ENCODE measurements at regions not wholly inside any gene's neighbourhood (a gene's known extent, or its start where the extent isn't known, plus 50 kb on each side); places are given as distances from the start of the nearest gene placed in this dataset.
A peak's percentile ranks its signal among the peaks of the same experiment; 100 is the strongest.

DNA sequence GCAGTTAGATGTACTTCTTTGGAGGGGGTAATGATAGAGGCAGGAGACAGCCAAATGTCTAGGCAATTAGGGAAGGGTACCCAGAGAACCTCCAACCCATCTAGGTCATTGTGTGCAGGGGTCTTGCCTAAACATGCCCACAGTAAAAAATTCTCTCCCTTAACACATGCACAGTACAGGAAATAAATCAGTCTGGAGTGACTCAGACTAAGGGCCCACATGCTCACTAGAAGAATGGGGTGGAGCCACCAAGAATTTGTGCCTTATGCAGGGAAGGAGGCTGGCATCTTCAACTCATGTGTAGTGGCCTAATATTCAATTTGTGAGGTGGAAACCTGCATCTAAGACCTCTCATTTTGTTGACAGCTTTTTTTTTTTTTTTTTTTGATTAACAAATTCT lies 945.3 kb upstream of the GRIA3 start:
- Histone ChIP-seq H2BK120ac (ENCODE audit: insufficient read depth, low read length, poor library complexity) (peak overlapping the region; percentile 76), H2AK5ac (ENCODE audit: low read length) (no peak overlapping the region)

DNA sequence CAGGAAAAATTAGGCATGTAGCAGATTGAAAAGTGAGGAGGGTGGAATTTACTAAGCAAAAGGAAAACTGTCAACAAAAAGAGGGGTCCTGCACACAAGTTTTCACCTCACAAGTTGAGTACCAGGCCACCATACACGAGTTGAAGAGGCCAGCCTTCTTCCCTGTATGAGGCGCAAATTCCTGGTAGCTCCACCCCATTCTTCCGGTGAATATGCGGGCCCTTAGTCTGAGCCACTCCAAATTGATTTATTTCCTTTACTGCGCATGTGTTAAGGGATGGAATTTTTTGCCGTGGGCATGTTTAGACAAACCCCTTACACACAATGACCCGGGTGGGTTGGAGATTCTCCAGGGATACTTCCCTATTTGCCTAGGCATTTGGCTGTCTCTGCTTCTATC lies 942.1 kb upstream of the GRIA3 start:
- H2AK5ac ChIP-seq (ENCODE audit: low read length), result no peak overlapping the region
- H3K27me3 ChIP-seq (ENCODE audit: insufficient read depth, low read length), result no peaks in the 10 kb centered on the region
- H3K23ac ChIP-seq (ENCODE audit: low read length), result no peak overlapping the region
- no peak overlapping the region for H3K4me2 ChIP-seq (ENCODE audit: low read length)
- no peak overlapping the region for H3K14ac ChIP-seq (ENCODE audit: low read length)
- H3K9me3 ChIP-seq (ENCODE audit: insufficient read depth, low read depth, low read length), result no peaks in the 10 kb centered on the region
- H3K18ac ChIP-seq (ENCODE audit: low read length), result no peak overlapping the region
- H2BK12ac ChIP-seq (ENCODE audit: low read length), result no peak overlapping the region
- no peak overlapping the region for H4K12ac ChIP-seq (ENCODE audit: low read depth, low read length)
- H2BK5ac ChIP-seq (ENCODE audit: low read depth, low read length, poor library complexity), result no peak overlapping the region
- H3K4me1 ChIP-seq (ENCODE audit: control insufficient read depth in 1 of 2, insufficient read depth in 2 of 2, low read length in 2 of 2), result no peaks in the 10 kb centered on the region
- no peak overlapping the region for H4K8ac ChIP-seq (ENCODE audit: low read depth, low read length)
- H3K4me3 ChIP-seq (ENCODE audit: low read depth, low read length), result no peak overlapping the region
- H3K27ac ChIP-seq (ENCODE audit: low read depth, low read length), result no peak overlapping the region
- H3K9ac ChIP-seq (ENCODE audit: low read length), result no peak overlapping the region
- H3K79me2 ChIP-seq (ENCODE audit: control insufficient read depth, insufficient read depth, low read length, poor library complexity), result no peaks in the 10 kb centered on the region
- no peak overlapping the region for H2BK120ac ChIP-seq (ENCODE audit: insufficient read depth, low read length, poor library complexity)
- H3K36me3 ChIP-seq (ENCODE audit: control insufficient read depth in 1 of 2, insufficient read depth in 2 of 2, low read length in 2 of 2), result no peaks in the 10 kb centered on the region
- H4K91ac ChIP-seq (ENCODE audit: low read depth, low read length), result no peak overlapping the region
- H3K4ac ChIP-seq (ENCODE audit: low read depth, low read length), result no peak overlapping the region
- DNase-seq, result no peak
- no peak overlapping the region for H2AFZ ChIP-seq (ENCODE audit: insufficient read depth, low read length, poor library complexity)
- no CpG with 5 or more reads among the region's 7 CpGs for WGBS (ENCODE audit: extremely low coverage, insufficient coverage, insufficient read length)
- peaks cover 8% of the 10 kb centered on the region for H3K79me1 ChIP-seq (ENCODE audit: low read length)

More for the DNA sequence above, 945.3 kb upstream of the GRIA3 start:
- H3K79me2 ChIP-seq (ENCODE audit: control insufficient read depth, insufficient read depth, low read length, poor library complexity), result no peaks in the 10 kb centered on the region
- no peak overlapping the region for H4K12ac ChIP-seq (ENCODE audit: low read depth, low read length)
- no peak overlapping the region for H3K18ac ChIP-seq (ENCODE audit: low read length)
- H3K9ac ChIP-seq (ENCODE audit: low read length), result no peak overlapping the region
- H3K36me3 ChIP-seq (ENCODE audit: control insufficient read depth in 1 of 2, insufficient read depth in 2 of 2, low read length in 2 of 2), result no peaks in the 10 kb centered on the region
- peak overlapping the region; percentile 47 for H4K91ac ChIP-seq (ENCODE audit: low read depth, low read length)
- no peaks in the 10 kb centered on the region for H3K27me3 ChIP-seq (ENCODE audit: insufficient read depth, low read length)
- H2AFZ ChIP-seq (ENCODE audit: insufficient read depth, low read length, poor library complexity), result no peak overlapping the region
- no peaks in the 10 kb centered on the region for H3K4me1 ChIP-seq (ENCODE audit: control insufficient read depth in 1 of 2, insufficient read depth in 2 of 2, low read length in 2 of 2)
- H3K4ac ChIP-seq (ENCODE audit: low read depth, low read length), result no peak overlapping the region
- H3K27ac ChIP-seq (ENCODE audit: low read depth, low read length), result no peak overlapping the region
- peak overlapping the region; percentile 73 for H2BK5ac ChIP-seq (ENCODE audit: low read depth, low read length, poor library complexity)
- no peak overlapping the region for H3K4me3 ChIP-seq (ENCODE audit: low read depth, low read length)
- H3K4me2 ChIP-seq (ENCODE audit: low read length), result no peak overlapping the region
- no peak overlapping the region for H3K23ac ChIP-seq (ENCODE audit: low read length)
- no peak overlapping the region for H2BK12ac ChIP-seq (ENCODE audit: low read length)
- H3K9me3 ChIP-seq (ENCODE audit: insufficient read depth, low read depth, low read length), result no peaks in the 10 kb centered on the region
- H4K8ac ChIP-seq (ENCODE audit: low read depth, low read length), result no peak overlapping the region
- H3K14ac ChIP-seq (ENCODE audit: low read length), result peak overlapping the region; percentile 17
- peak in 1 of 2 donors; percentile 23 for DNase-seq
- H3K79me1 ChIP-seq (ENCODE audit: low read length), result peaks cover 8% of the 10 kb centered on the region

DNA sequence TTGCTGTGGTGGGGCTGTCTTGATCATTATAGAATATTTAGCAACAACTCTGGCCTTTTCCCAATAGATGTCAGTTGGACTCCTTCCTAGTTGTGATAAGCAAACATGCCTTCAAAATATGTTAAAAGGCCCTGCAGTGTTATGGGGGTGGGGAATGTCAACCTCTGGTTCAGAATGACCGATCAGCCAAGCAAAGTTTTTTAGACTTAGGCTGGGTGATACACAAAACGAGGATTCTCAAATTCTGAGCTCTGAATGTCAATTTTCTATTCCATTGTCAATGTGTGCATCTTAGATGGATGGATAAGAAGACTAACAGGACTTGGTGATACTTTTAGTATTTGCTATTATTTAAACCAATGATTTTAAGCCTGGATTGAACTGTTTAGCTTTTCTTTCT lies 940.0 kb upstream of the GRIA3 start:
- Histone ChIP-seq H3K23ac (ENCODE audit: low read length) (no peak overlapping the region), H3K14ac (ENCODE audit: low read length) (no peak overlapping the region), H3K9ac (ENCODE audit: low read length) (no peak overlapping the region), H2AFZ (ENCODE audit: insufficient read depth, low read length, poor library complexity) (no peak overlapping the region), H2AK5ac (ENCODE audit: low read length) (no peak overlapping the region), H3K4me2 (ENCODE audit: low read length) (no peak overlapping the region), H3K4ac (ENCODE audit: low read depth, low read length) (no peak overlapping the region), H4K12ac (ENCODE audit: low read depth, low read length) (no peak overlapping the region), H3K9me3 (ENCODE audit: insufficient read depth, low read depth, low read length) (no peaks in the 10 kb centered on the region), H3K79me2 (ENCODE audit: control insufficient read depth, insufficient read depth, low read length, poor library complexity) (no peaks in the 10 kb centered on the region), H4K91ac (ENCODE audit: low read depth, low read length) (no peak overlapping the region), H3K27me3 (ENCODE audit: insufficient read depth, low read length) (no peaks in the 10 kb centered on the region), H3K4me3 (ENCODE audit: low read depth, low read length) (no peak overlapping the region), H2BK12ac (ENCODE audit: low read length) (no peak overlapping the region), H4K8ac (ENCODE audit: low read depth, low read length) (no peak overlapping the region), H3K27ac (ENCODE audit: low read depth, low read length) (no peak overlapping the region), H3K18ac (ENCODE audit: low read length) (no peak overlapping the region), H2BK120ac (ENCODE audit: insufficient read depth, low read length, poor library complexity) (no peak overlapping the region), H3K4me1 (ENCODE audit: control insufficient read depth in 1 of 2, insufficient read depth in 2 of 2, low read length in 2 of 2) (no peaks in the 10 kb centered on the region), H3K79me1 (ENCODE audit: low read length) (no peaks in the 10 kb centered on the region), H2BK5ac (ENCODE audit: low read depth, low read length, poor library complexity) (no peak overlapping the region), H3K36me3 (ENCODE audit: control insufficient read depth in 1 of 2, insufficient read depth in 2 of 2, low read length in 2 of 2) (no peaks in the 10 kb centered on the region)
- DNase-seq, result no peak
- WGBS (ENCODE audit: extremely low coverage, insufficient coverage, insufficient read length), result no CpG with 5 or more reads among the region's 2 CpGs

DNA sequence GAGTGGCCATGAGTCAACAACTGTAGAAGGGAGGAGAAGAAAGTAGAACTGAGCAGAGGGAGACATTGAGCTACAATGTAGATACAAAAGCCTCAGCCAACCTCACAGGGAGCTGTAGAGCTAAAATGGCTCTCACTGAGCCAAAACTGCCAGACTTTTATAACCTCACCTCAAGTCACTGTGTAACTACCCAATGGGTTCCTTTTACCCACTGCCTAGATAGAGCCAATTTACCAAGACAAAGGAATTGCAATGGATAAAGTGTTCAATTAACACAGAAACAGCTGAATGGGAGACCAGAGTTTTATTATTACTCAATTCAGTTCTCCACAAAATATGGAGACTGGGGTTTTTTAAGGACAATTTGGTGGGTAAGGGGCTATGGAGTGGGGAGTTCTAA lies 938.9 kb upstream of the GRIA3 start:
- no peaks in the 10 kb centered on the region for H3K9me3 ChIP-seq (ENCODE audit: insufficient read depth, low read depth, low read length)
- no peaks in the 10 kb centered on the region for H3K79me2 ChIP-seq (ENCODE audit: control insufficient read depth, insufficient read depth, low read length, poor library complexity)
- H3K9ac ChIP-seq (ENCODE audit: low read length), result no peak overlapping the region
- H4K91ac ChIP-seq (ENCODE audit: low read depth, low read length), result no peak overlapping the region
- DNase-seq, result no peak
- H3K27me3 ChIP-seq (ENCODE audit: insufficient read depth, low read length), result no peaks in the 10 kb centered on the region
- H2AK5ac ChIP-seq (ENCODE audit: low read length), result no peak overlapping the region
- no peak overlapping the region for H3K27ac ChIP-seq (ENCODE audit: low read depth, low read length)
- no peak overlapping the region for H2BK12ac ChIP-seq (ENCODE audit: low read length)
- H3K4me2 ChIP-seq (ENCODE audit: low read length), result no peak overlapping the region
- H3K14ac ChIP-seq (ENCODE audit: low read length), result no peak overlapping the region
- no peak overlapping the region for H3K18ac ChIP-seq (ENCODE audit: low read length)
- no peak overlapping the region for H4K12ac ChIP-seq (ENCODE audit: low read depth, low read length)
- H4K8ac ChIP-seq (ENCODE audit: low read depth, low read length), result no peak overlapping the region
- H2BK120ac ChIP-seq (ENCODE audit: insufficient read depth, low read length, poor library complexity), result no peak overlapping the region
- no peaks in the 10 kb centered on the region for H3K36me3 ChIP-seq (ENCODE audit: control insufficient read depth in 1 of 2, insufficient read depth in 2 of 2, low read length in 2 of 2)
- no peak overlapping the region for H2AFZ ChIP-seq (ENCODE audit: insufficient read depth, low read length, poor library complexity)
- H3K79me1 ChIP-seq (ENCODE audit: low read length), result no peaks in the 10 kb centered on the region
- no peak overlapping the region for H3K23ac ChIP-seq (ENCODE audit: low read length)
- no peaks in the 10 kb centered on the region for H3K4me1 ChIP-seq (ENCODE audit: control insufficient read depth in 1 of 2, insufficient read depth in 2 of 2, low read length in 2 of 2)
- H2BK5ac ChIP-seq (ENCODE audit: low read depth, low read length, poor library complexity), result no peak overlapping the region
- H3K4me3 ChIP-seq (ENCODE audit: low read depth, low read length), result no peak overlapping the region
- H3K4ac ChIP-seq (ENCODE audit: low read depth, low read length), result no peak overlapping the region

DNA sequence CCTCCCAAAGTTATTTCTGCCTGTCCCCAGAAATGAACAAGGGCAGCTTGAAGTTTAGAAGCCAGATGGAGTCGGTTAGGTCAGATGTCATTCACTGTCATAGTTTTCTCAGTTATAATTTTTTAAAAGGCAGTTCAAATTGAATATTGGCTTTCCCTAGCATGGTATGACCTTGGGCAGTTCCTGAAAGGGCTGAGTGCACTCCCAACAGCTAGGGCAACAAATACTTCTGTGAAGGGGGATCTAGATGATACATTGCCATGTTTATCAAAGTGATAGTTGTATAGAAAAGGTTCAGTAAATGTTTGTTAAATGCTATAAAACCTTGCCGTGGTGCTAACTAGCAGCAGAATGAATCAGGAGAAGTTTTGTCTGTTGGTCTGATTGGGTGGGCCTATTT lies 938.1 kb upstream of the GRIA3 start:
- Histone ChIP-seq H3K14ac (ENCODE audit: low read length) (no peak overlapping the region), H3K79me1 (ENCODE audit: low read length) (no peaks in the 10 kb centered on the region), H3K79me2 (ENCODE audit: control insufficient read depth, insufficient read depth, low read length, poor library complexity) (no peaks in the 10 kb centered on the region), H3K36me3 (ENCODE audit: control insufficient read depth in 1 of 2, insufficient read depth in 2 of 2, low read length in 2 of 2) (no peaks in the 10 kb centered on the region), H3K27ac (ENCODE audit: low read depth, low read length) (no peak overlapping the region), H3K9me3 (ENCODE audit: insufficient read depth, low read depth, low read length) (no peaks in the 10 kb centered on the region), H4K12ac (ENCODE audit: low read depth, low read length) (no peak overlapping the region), H4K91ac (ENCODE audit: low read depth, low read length) (no peak overlapping the region), H4K8ac (ENCODE audit: low read depth, low read length) (no peak overlapping the region), H3K23ac (ENCODE audit: low read length) (no peak overlapping the region), H2BK12ac (ENCODE audit: low read length) (no peak overlapping the region), H3K4me1 (ENCODE audit: control insufficient read depth in 1 of 2, insufficient read depth in 2 of 2, low read length in 2 of 2) (no peaks in the 10 kb centered on the region), H3K4ac (ENCODE audit: low read depth, low read length) (no peak overlapping the region), H2BK5ac (ENCODE audit: low read depth, low read length, poor library complexity) (no peak overlapping the region), H3K18ac (ENCODE audit: low read length) (no peak overlapping the region), H3K4me2 (ENCODE audit: low read length) (no peak overlapping the region), H3K4me3 (ENCODE audit: low read depth, low read length) (no peak overlapping the region), H2AFZ (ENCODE audit: insufficient read depth, low read length, poor library complexity) (no peak overlapping the region), H2AK5ac (ENCODE audit: low read length) (no peak overlapping the region), H3K9ac (ENCODE audit: low read length) (no peak overlapping the region), H3K27me3 (ENCODE audit: insufficient read depth, low read length) (no peaks in the 10 kb centered on the region), H2BK120ac (ENCODE audit: insufficient read depth, low read length, poor library complexity) (no peak overlapping the region)
- WGBS (ENCODE audit: extremely low coverage, insufficient coverage, insufficient read length), result no CpG with 5 or more reads among the region's 2 CpGs
- DNase-seq, result no peak
